Hepatocyte (in vitro differentiated cells): ENCODE measurements at regions not wholly inside any gene's neighbourhood (a gene's known extent, or its start where the extent isn't known, plus 50 kb on each side); places are given as distances from the start of the nearest gene placed in this dataset.

ENCODE experiments used
- DNase-seq: peaks from one replicate; pipeline ENCODE4 v3.0.0-alpha.2; 2016; ENCODE audit warnings: low spot score
- H2AFZ ChIP-seq: fragments of 200-600 bp; sonication (generic); 2 replicates; pipeline ENCODE4 v1.6.0; 2016; ENCODE audit warnings: antibody characterized with exemption, mild to moderate bottlenecking
- H3K27ac ChIP-seq: fragments of 200-600 bp; sonication (generic); 2 replicates; pipeline ENCODE4 v1.5.1; 2016; ENCODE audit warnings: mild to moderate bottlenecking
- H3K27me3 ChIP-seq: fragments of 200-600 bp; sonication (generic); 2 replicates; pipeline ENCODE4 v1.6.1; 2016
- H3K36me3 ChIP-seq: fragments of 200-600 bp; sonication (generic); replicated peaks from 2 replicates; pipeline ENCODE4 v1.5.1; 2016; ENCODE audit warnings: low read depth; ENCODE audit not compliant: insufficient read depth
- H3K4me1 ChIP-seq: fragments of 200-600 bp; sonication (generic); 2 replicates; pipeline ENCODE4 v1.5.1; 2016; ENCODE audit warnings: mild to moderate bottlenecking, moderate library complexity; ENCODE audit not compliant: insufficient read depth
- H3K4me2 ChIP-seq: fragments of 200-600 bp; sonication (generic); 2 replicates; pipeline ENCODE4 v1.6.0; 2016
- H3K4me3 ChIP-seq: fragments of 200-600 bp; sonication (generic); 2 replicates; pipeline ENCODE4 v1.5.1; 2016; ENCODE audit warnings: mild to moderate bottlenecking
- H3K79me2 ChIP-seq: fragments of 200-600 bp; sonication (generic); 2 replicates; pipeline ENCODE4 v1.6.0; 2017; ENCODE audit warnings: mild to moderate bottlenecking
- H3K9me2 ChIP-seq: fragments of 200-600 bp; sonication (generic); replicated peaks from 2 replicates; pipeline ENCODE4 v1.6.0; 2017; ENCODE audit warnings: mild to moderate bottlenecking; ENCODE audit not compliant: insufficient read depth
- H3K9me3 ChIP-seq: fragments of 200-600 bp; sonication (generic); 2 replicates; pipeline ENCODE4 v1.5.1; 2016; ENCODE audit warnings: low read depth, mild to moderate bottlenecking
- H4K20me1 ChIP-seq: fragments of 200-600 bp; sonication (generic); 2 replicates; pipeline ENCODE4 v1.6.0; 2016; ENCODE audit warnings: mild to moderate bottlenecking; ENCODE audit not compliant: insufficient read depth, poor library complexity, severe bottlenecking
- EZH2 ChIP-seq: fragments of 200-600 bp; sonication (generic); IDR thresholded peaks from 2 replicates; pipeline ENCODE4 v1.6.1; 2016; ENCODE audit warnings: antibody characterized with exemption, mild to moderate bottlenecking, borderline replicate concordance
- EZH2phosphoT487 ChIP-seq: fragments of 200-600 bp; sonication (generic); IDR thresholded peaks from one replicate; pipeline ENCODE4 v1.6.1; 2018; ENCODE audit warnings: antibody characterized with exemption, mild to moderate bottlenecking, low read depth, moderate library complexity; ENCODE audit not compliant: unreplicated experiment, severe bottlenecking
- WGBS: methylation state at CpG from one replicate; pipeline ENCODE4 v1.1.6; 2016; ENCODE audit warnings: low lambda C conversion rate; ENCODE audit errors: missing lambda C conversion rate; 5-methylcytosine and 5-hydroxymethylcytosine counted together
- TF ChIP-seq, protein P1 (sequence below): fragments of 200-600 bp; sonication (generic); IDR thresholded peaks from 2 replicates; pipeline ENCODE4 v1.5.1; 2016; ENCODE audit warnings: antibody characterized with exemption, mild to moderate bottlenecking; ENCODE audit not compliant: poor library complexity

DNA sequence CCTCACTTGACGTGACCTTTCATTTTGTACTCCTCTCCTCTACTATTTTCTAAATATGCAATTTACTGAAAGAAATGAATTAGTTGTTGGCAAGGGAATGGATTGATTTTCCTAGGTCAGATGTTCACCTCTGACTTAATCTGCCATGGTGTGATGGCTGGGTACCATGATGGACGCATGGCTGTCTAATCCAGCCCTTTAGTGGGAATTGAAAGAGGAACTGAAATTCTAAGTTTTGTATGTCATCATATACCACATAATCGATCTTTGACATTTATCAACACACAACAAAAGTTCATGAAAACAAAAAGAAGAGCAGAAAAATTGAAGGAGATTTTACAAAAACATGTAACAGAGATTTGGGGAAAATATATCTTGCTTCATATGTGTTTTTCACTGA, 331.3 kb upstream of the SNX7 start:
- H3K9me3 ChIP-seq: no peaks in the 10 kb centered on the region
- H3K79me2 ChIP-seq: no peaks in the 10 kb centered on the region

DNA sequence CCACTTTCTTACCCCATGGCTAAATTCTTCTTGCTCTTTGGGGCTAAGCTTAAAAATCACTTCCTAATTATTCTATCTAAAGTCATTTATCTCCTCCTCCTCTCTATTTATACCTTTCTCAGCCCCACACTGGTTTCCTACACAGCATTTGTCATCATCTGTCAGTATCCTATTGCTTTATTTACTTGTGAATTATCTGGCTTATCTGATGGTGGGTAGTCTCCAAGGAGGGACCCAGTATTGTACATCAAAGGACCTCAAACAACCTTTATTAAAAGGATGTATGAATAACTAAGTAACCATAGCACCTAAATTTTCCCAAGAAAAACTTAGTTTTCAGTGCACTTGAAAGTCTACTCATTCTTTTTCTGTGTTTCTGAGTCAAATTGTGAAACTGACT, 332.7 kb upstream of the SNX7 start:
- Histone ChIP-seq H2AFZ (no peak overlapping the region), H3K4me1 (peaks cover 8% of the 10 kb centered on the region), H3K4me2 (no peak overlapping the region), H3K27me3 (no peaks in the 10 kb centered on the region), H3K9me3 (no peaks in the 10 kb centered on the region), H3K9me2 (no peaks in the 10 kb centered on the region), H3K27ac (no peak overlapping the region), H3K79me2 (no peaks in the 10 kb centered on the region), H3K4me3 (no peak overlapping the region), H3K36me3 (no peaks in the 10 kb centered on the region), H4K20me1 (no peaks in the 10 kb centered on the region)
- no peak for DNase-seq
- TF ChIP-seq EZH2: no peak
- TF ChIP-seq, protein P1, sequence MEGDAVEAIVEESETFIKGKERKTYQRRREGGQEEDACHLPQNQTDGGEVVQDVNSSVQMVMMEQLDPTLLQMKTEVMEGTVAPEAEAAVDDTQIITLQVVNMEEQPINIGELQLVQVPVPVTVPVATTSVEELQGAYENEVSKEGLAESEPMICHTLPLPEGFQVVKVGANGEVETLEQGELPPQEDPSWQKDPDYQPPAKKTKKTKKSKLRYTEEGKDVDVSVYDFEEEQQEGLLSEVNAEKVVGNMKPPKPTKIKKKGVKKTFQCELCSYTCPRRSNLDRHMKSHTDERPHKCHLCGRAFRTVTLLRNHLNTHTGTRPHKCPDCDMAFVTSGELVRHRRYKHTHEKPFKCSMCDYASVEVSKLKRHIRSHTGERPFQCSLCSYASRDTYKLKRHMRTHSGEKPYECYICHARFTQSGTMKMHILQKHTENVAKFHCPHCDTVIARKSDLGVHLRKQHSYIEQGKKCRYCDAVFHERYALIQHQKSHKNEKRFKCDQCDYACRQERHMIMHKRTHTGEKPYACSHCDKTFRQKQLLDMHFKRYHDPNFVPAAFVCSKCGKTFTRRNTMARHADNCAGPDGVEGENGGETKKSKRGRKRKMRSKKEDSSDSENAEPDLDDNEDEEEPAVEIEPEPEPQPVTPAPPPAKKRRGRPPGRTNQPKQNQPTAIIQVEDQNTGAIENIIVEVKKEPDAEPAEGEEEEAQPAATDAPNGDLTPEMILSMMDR: no peak
- no peak for TF ChIP-seq EZH2phosphoT487

More for the DNA sequence above, 331.3 kb upstream of the SNX7 start:
- Histone ChIP-seq H4K20me1 (no peaks in the 10 kb centered on the region), H3K27me3 (no peaks in the 10 kb centered on the region), H3K27ac (no peak overlapping the region), H3K4me2 (no peak overlapping the region), H3K4me1 (no peaks in the 10 kb centered on the region), H3K4me3 (no peak overlapping the region), H3K9me2 (no peaks in the 10 kb centered on the region), H2AFZ (no peak overlapping the region), H3K36me3 (no peaks in the 10 kb centered on the region)
- DNase-seq: no peak
- WGBS: 97% methylated on average over 3 of the region's 3 CpGs
- TF ChIP-seq EZH2: no peak
- TF ChIP-seq, protein P1: no peak
- no peak for TF ChIP-seq EZH2phosphoT487

DNA sequence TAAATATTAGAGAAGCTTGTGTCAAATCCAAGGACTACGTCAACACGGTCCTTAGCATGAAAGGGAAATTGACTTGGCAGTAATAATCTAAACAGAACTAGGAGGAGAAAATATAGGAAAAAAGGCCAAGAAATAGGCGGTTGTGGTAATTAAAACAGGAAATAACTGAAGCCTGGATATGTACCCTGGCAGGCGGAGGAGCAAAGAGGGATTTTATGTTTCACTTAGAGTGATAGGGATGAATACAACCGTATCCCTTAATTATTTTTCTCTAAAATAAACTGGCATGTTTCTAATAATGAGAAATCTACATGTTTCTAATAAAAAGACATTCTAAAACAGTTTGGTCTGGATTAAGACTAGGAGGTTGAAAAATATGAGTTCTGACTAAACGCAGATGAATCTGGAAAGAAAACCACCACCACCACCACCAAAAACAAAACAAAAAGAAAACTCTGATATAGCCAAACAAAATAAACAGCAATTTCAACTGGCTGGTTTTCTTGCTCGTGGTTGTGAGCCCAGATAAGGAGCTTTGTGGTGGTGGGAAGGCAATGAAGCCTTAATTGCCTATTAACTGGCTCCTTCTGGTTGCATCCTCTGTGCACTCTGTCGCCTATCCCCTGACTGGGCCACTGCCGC, 334.2 kb upstream of the SNX7 start:
- DNase-seq: no peak
- no peaks in the 10 kb centered on the region for H3K36me3 ChIP-seq
- H2AFZ ChIP-seq: no peak overlapping the region
- H3K27ac ChIP-seq: no peak overlapping the region
- H3K4me1 ChIP-seq: peaks cover 15% of the 10 kb centered on the region
- no peak overlapping the region for H3K4me2 ChIP-seq
- TF ChIP-seq, protein P1: no peak
- TF ChIP-seq EZH2: no peak
- TF ChIP-seq EZH2phosphoT487: no peak
- H4K20me1 ChIP-seq: no peaks in the 10 kb centered on the region
- WGBS: 66% methylated on average over 9 of the region's 9 CpGs
- no peaks in the 10 kb centered on the region for H3K9me2 ChIP-seq
- no peaks in the 10 kb centered on the region for H3K9me3 ChIP-seq
- H3K4me3 ChIP-seq: no peak overlapping the region
- no peaks in the 10 kb centered on the region for H3K27me3 ChIP-seq
- H3K79me2 ChIP-seq: no peaks in the 10 kb centered on the region
